CD4-positive, alpha-beta T cell (primary cell): ENCODE measurements at regions not wholly inside any gene's neighbourhood (a gene's known extent, or its start where the extent isn't known, plus 50 kb on each side); places are given as distances from the start of the nearest gene placed in this dataset.

Experiments
- ATAC-seq: fragments of 200-7000 bp; cut with Tn5 transposase; one replicate; pipeline ENCODE4 v1.10.0; 2022; ENCODE audit warnings: mild to moderate bottlenecking; ENCODE audit not compliant: poor library complexity
- CTCF ChIA-PET: fragments of 350-600 bp; sonication (Branson Sonifier 250); formaldehyde crosslinking; loops from one replicate; lab custom pipeline; 2021; ENCODE audit warnings: antibody characterized with exemption, inconsistent platforms; lab: Charles Lee
- POLR2A ChIA-PET: fragments of 350-600 bp; sonication (Branson Sonifier 250); formaldehyde crosslinking; loops from one replicate; lab custom pipeline; 2021; ENCODE audit warnings: antibody characterized with exemption, inconsistent platforms; lab: Charles Lee
- DNase-seq, 14 experiments: peaks; one replicate each; pipeline ENCODE4 v3.0.0-alpha.2; 2013 to 2020; ENCODE audit warnings: mixed read lengths in 2 of 14
- H3K27ac ChIP-seq, 2 donors: one replicate each; pipeline versions ENCODE4 v1.5.1 to v1.7.0; 2013; ENCODE audit warnings: low read length in 2 of 2, low read depth in 1 of 2, mild to moderate bottlenecking in 1 of 2
- H3K27me3 ChIP-seq, 2 experiments: 1 replicate in 1 of 2; 2 replicates in 1 of 2; pipeline versions ENCODE4 v1.6.1 to v1.7.0; 2013; ENCODE audit warnings: low read length in 2 of 2, control low read depth in 1 of 2, mild to moderate bottlenecking in 1 of 2, moderate library complexity in 1 of 2; ENCODE audit not compliant: insufficient read depth in 2 of 2, control insufficient read depth in 1 of 2
- H3K36me3 ChIP-seq: one replicate; pipeline ENCODE4 v1.6.1; 2013; ENCODE audit warnings: low read length, control low read depth; ENCODE audit not compliant: insufficient read depth
- H3K4me1 ChIP-seq: one replicate; pipeline ENCODE4 v1.6.1; 2013; ENCODE audit warnings: low read length, control low read depth; ENCODE audit not compliant: insufficient read depth
- H3K4me3 ChIP-seq: one replicate; pipeline ENCODE4 v1.5.1; 2013; ENCODE audit warnings: mild to moderate bottlenecking, low read length, moderate library complexity
- H3K9me3 ChIP-seq, 2 experiments: 1 replicate in 1 of 2; 2 replicates in 1 of 2; pipeline versions ENCODE4 v1.6.1 to v1.7.0; 2013; ENCODE audit warnings: low read length in 2 of 2, mild to moderate bottlenecking in 2 of 2, control low read depth in 1 of 2, moderate library complexity in 1 of 2; ENCODE audit not compliant: control insufficient read depth in 1 of 2, insufficient read depth in 1 of 2
- H3K27ac Mint-ChIP-seq: one replicate; pipeline ENCODE4 v1.8.0; 2020; ENCODE audit warnings: mixed read lengths
- H3K27me3 Mint-ChIP-seq: one replicate; pipeline ENCODE4 v1.8.0; 2021; ENCODE audit warnings: mixed read lengths
- H3K36me3 Mint-ChIP-seq: one replicate; pipeline ENCODE4 v1.8.0; 2021; ENCODE audit warnings: low read depth, mixed read lengths
- H3K4me1 Mint-ChIP-seq: one replicate; pipeline ENCODE4 v1.8.0; 2021; ENCODE audit warnings: low read depth, mixed read lengths
- H3K4me3 Mint-ChIP-seq: one replicate; pipeline ENCODE4 v1.8.0; 2020; ENCODE audit warnings: mild to moderate bottlenecking, mixed read lengths
- H3K9me3 Mint-ChIP-seq: one replicate; pipeline ENCODE4 v1.8.0; 2020; ENCODE audit warnings: mixed read lengths
- CTCF ChIP-seq: fragments of 200-600 bp; IDR thresholded peaks from one replicate; pipeline ENCODE4 v1.8.0; 2022; ENCODE audit warnings: antibody characterized with exemption, mild to moderate bottlenecking
- intact Hi-C, 2 experiments: fragments of 100-400 bp; cut with DNase I in 1 of 2; cut with micrococcal nuclease in 1 of 2; formaldehyde crosslinking; loops; one replicate each; pipeline versions ENCODE4 v1.15.1 to v1.9.0; 2023 to 2025; cut with DNase I, micrococcal nuclease

DNA sequence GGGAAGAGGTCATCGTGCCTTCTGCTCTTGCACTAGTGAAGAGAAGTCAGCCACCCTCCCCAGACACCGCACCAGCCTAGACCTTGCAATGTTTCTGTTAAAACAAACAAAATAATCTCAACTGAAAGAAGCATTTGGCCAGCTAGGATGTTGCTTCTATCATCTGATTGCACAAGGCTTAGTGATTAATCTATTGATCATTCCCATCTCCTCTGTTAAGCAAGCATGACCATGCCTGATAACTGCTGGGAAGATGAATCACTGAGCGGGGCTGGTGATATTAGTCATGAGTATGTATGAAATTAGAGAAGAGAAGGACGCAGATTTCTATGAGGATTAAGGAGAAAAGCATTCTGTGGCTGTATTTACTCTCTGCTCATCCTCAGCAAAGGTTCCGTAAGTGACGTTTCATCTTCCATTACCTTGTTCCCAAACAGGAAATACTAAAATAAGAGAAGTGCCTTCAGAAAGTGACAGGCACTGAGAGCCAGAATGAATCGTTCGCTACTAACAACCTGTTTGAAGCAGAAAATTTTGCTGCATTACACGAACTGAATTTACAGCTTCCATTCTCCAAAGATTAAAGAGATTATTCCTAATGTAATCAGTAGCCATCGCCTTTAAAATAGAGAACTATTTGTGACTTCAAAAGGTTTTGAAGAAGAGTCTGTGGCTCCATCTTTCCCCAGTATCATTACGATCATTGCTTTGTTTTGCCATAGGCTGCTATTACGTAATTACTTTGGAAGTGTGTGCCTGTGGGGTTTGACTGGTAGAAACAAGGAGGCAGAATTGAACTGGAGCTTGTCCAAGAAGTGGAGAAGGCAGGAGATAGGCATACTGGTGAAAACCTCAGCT lies 219.1 kb downstream of the MED10 start:
- Histone ChIP-seq H3K4me3 (no peak overlapping the region), H3K36me3 (no peaks in the 10 kb centered on the region), H3K27me3 (no peaks in the 10 kb centered on the region), H3K27ac (no peak overlapping the region), H3K9me3 (peaks cover 0 to 3% of the 10 kb centered on the region in 2 experiments), H3K4me1 (no peaks in the 10 kb centered on the region)
- Mint-ChIP-seq H3K4me1 (no peaks in the 10 kb centered on the region), H3K27me3 (peaks cover 9% of the 10 kb centered on the region), H3K36me3 (no peaks in the 10 kb centered on the region), H3K9me3 (no peaks in the 10 kb centered on the region), H3K4me3 (no peak overlapping the region), H3K27ac (no peak overlapping the region)
- no peak for TF ChIP-seq CTCF
- POLR2A ChIA-PET, result no interaction called here
- CTCF ChIA-PET, result no interaction called here
- no peak for DNase-seq
- intact Hi-C loops, result no loop called here
- no peak for ATAC-seq

GRCh38 chr5:6154216-6154615 lies 224.1 kb downstream of the MED10 start:
- Histone ChIP-seq H3K27me3 (no peaks in the 10 kb centered on the region), H3K9me3 (no peaks in the 10 kb centered on the region), H3K36me3 (no peaks in the 10 kb centered on the region), H3K27ac (no peak overlapping the region), H3K4me1 (no peaks in the 10 kb centered on the region), H3K4me3 (no peak overlapping the region)
- H3K27ac Mint-ChIP-seq, result no peak overlapping the region
- CTCF ChIA-PET, result no interaction called here
- no peak for DNase-seq
- no peaks in the 10 kb centered on the region for H3K9me3 Mint-ChIP-seq
- H3K27me3 Mint-ChIP-seq, result no peaks in the 10 kb centered on the region
- no peak for ATAC-seq
- intact Hi-C loops, result no loop called here
- POLR2A ChIA-PET, result no interaction called here
- no peak overlapping the region for H3K4me3 Mint-ChIP-seq
- H3K4me1 Mint-ChIP-seq, result no peaks in the 10 kb centered on the region
- H3K36me3 Mint-ChIP-seq, result no peaks in the 10 kb centered on the region
- TF ChIP-seq CTCF, result no peak

DNA sequence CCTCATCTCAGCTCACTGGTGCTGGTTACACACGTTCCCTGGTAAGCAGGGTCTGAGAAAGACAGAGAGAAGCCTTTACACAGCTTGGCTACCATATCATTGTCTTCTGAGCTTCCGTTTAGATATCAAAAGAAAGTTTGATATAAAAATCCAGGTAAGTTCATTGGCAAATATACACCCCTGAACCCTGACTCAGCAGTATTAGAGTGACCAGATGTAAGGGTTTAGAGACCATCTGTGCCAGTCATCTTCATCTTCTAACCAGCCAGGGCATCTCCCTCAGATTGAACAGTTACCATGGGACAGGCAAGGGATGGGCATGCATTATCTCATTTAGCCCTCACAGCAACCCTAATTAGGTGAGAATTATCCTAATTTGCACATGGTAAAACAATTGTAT lies 232.1 kb downstream of the MED10 start:
- intact Hi-C loops, result no loop called here
- Mint-ChIP-seq H3K9me3 (no peaks in the 10 kb centered on the region), H3K27me3 (peaks cover 14% of the 10 kb centered on the region), H3K4me1 (no peaks in the 10 kb centered on the region), H3K27ac (no peak overlapping the region), H3K36me3 (no peaks in the 10 kb centered on the region), H3K4me3 (no peak overlapping the region)
- Histone ChIP-seq H3K36me3 (no peaks in the 10 kb centered on the region), H3K27ac (no peak overlapping the region), H3K4me1 (no peaks in the 10 kb centered on the region), H3K9me3 (no peaks in the 10 kb centered on the region), H3K4me3 (no peak overlapping the region), H3K27me3 (no peaks in the 10 kb centered on the region)
- no peak for TF ChIP-seq CTCF
- no peak for ATAC-seq
- DNase-seq, result no peak
- POLR2A ChIA-PET, result interaction anchor here (0.6 kb wide), 1 partner anchor 334 kb away, joined by 3 read pairs; no protein-coding TSS in a partner anchor
- CTCF ChIA-PET, result no interaction called here
